Endothelial cell of umbilical vein (primary cell): ENCODE measurements at regions not wholly inside any gene's neighbourhood (a gene's known extent, or its start where the extent isn't known, plus 50 kb on each side); places are given as distances from the start of the nearest gene placed in this dataset.
A peak's percentile ranks its signal among the peaks of the same experiment; 100 is the strongest.
"Not testable (repeated sequence)": the region's sequence is repeated elsewhere in the genome, so short reads cannot be mapped to it uniquely, and the experiment has no call there.

Experiments
- BruUV-seq: library from RNA; stranded (reverse); fragments of 400-500 nt; replicated peaks from 2 replicates; lab custom pipeline; 2021; lab: Mats Ljungman, UMichigan
- CTCF ChIA-PET: fragments of 300-600, 350-600 bp; sonication (Branson Sonifier 250); formaldehyde crosslinking; loops from one replicate; lab custom pipeline; 2021; ENCODE audit warnings: antibody characterized with exemption, inconsistent platforms; lab: Charles Lee
- POLR2A ChIA-PET: fragments of 300-600, 350-600 bp; sonication (Branson Sonifier 250); formaldehyde crosslinking; loops from one replicate; lab custom pipeline; 2021; ENCODE audit warnings: antibody characterized with exemption, inconsistent platforms; lab: Charles Lee
- DNase-seq: peaks from one replicate; pipeline ENCODE4 v3.0.0-alpha.2; 2011; ENCODE audit warnings: low read depth, low spot score
- FAIRE-seq: peaks from 2 replicates; lab custom pipeline; 2011; peaks lifted over from hg19 to GRCh38; lab: Jason Lieb, UNC
- H2AFZ ChIP-seq: 2 replicates; pipeline ENCODE4 v1.6.0; 2012; ENCODE audit warnings: low read depth, low read length, control low read depth, inconsistent platforms
- H3K27ac ChIP-seq: 2 replicates; pipeline ENCODE4 v1.5.1; 2011; ENCODE audit warnings: low read depth, mild to moderate bottlenecking, control low read depth, low read length, moderate library complexity; ENCODE audit not compliant: insufficient read depth
- H3K27me3 ChIP-seq, 2 experiments: 2 replicates each; pipeline versions ENCODE4 v1.6.0 to v1.6.1; 2011; ENCODE audit warnings: low read length in 2 of 2, mixed read lengths in 1 of 2; ENCODE audit not compliant: control insufficient read depth in 2 of 2, insufficient read depth in 2 of 2
- H3K36me3 ChIP-seq, 2 experiments: 2 replicates in 1 of 2; 3 replicates in 1 of 2; pipeline ENCODE4 v1.5.1; 2011; ENCODE audit warnings: low read length in 2 of 2, mild to moderate bottlenecking in 1 of 2, moderate library complexity in 1 of 2; ENCODE audit not compliant: control insufficient read depth in 2 of 2, insufficient read depth in 2 of 2; ENCODE audit errors: extremely low read depth in 1 of 2
- H3K4me1 ChIP-seq: 3 replicates; pipeline ENCODE4 v1.5.1; 2011; ENCODE audit warnings: mild to moderate bottlenecking, low read length; ENCODE audit not compliant: control insufficient read depth, insufficient read depth; ENCODE audit errors: extremely low read depth
- H3K4me2 ChIP-seq: 2 replicates; pipeline ENCODE4 v1.6.1; 2011; ENCODE audit warnings: low read length, control low read depth, mixed read lengths; ENCODE audit not compliant: insufficient read depth
- H3K4me3 ChIP-seq, 3 experiments: fragments of 200-600 bp in 1 of 3; sonication (generic), shearing (Covaris generic) in 1 of 3; replicated peaks in 1 of 3; 2 replicates each; pipeline ENCODE4 v1.5.1; 2011 to 2016; ENCODE audit warnings: control low read depth in 3 of 3, low read length in 3 of 3, mild to moderate bottlenecking in 2 of 3, inconsistent platforms in 1 of 3, low read depth in 1 of 3, moderate library complexity in 1 of 3; ENCODE audit not compliant: insufficient read depth in 1 of 3
- H3K79me2 ChIP-seq: 2 replicates; pipeline ENCODE4 v1.6.0; 2012; ENCODE audit warnings: low read length, inconsistent platforms; ENCODE audit not compliant: control insufficient read depth, insufficient read depth
- H3K9ac ChIP-seq: replicated peaks from 2 replicates; pipeline ENCODE3; 2011; ENCODE audit warnings: low read length, control low read depth; ENCODE audit not compliant: insufficient read depth; ENCODE audit errors: extremely low read depth
- H3K9me1 ChIP-seq: replicated peaks from 3 replicates; pipeline ENCODE4 v1.6.0; 2011; ENCODE audit warnings: mild to moderate bottlenecking, low read length; ENCODE audit not compliant: control insufficient read depth, insufficient read depth; ENCODE audit errors: extremely low read depth
- H3K9me3 ChIP-seq: replicated peaks from 2 replicates; pipeline ENCODE4 v1.5.1; 2012; ENCODE audit warnings: low read length, inconsistent platforms; ENCODE audit not compliant: control insufficient read depth, insufficient read depth
- H4K20me1 ChIP-seq: replicated peaks from 2 replicates; pipeline ENCODE3; 2011; ENCODE audit warnings: mild to moderate bottlenecking, low read length; ENCODE audit not compliant: control insufficient read depth, insufficient read depth; ENCODE audit errors: extremely low read depth
- dilution Hi-C: fragments of 300-500 bp; cut with MboI; formaldehyde crosslinking; loops from one replicate; pipeline ENCODE4 v1.15.0; 2019; ENCODE audit warnings: low sequenced_read_pairs; ENCODE audit not compliant: extremely low pct_ligation_motif_present
- intact Hi-C: fragments of 100-400 bp; cut with micrococcal nuclease; formaldehyde crosslinking; loops from one replicate; pipeline ENCODE4 v1.10.0; 2022

- H3K4me3 ChIP-seq, H3K36me3 ChIP-seq, H3K9ac ChIP-seq, H3K9me1 ChIP-seq, H3K4me1 ChIP-seq, H2AFZ ChIP-seq, H3K4me2 ChIP-seq, H4K20me1 ChIP-seq, H3K27ac ChIP-seq, H3K27me3 ChIP-seq, intact Hi-C loops, H3K79me2 ChIP-seq, BruUV-seq, DNase-seq, POLR2A ChIA-PET, FAIRE-seq, dilution Hi-C loops, CTCF ChIA-PET: not testable (repeated sequence)
- H3K9me3 ChIP-seq, result peaks cover 29% of the 10 kb centered on the region
Measured at GRCh38 chr21:9013502-9014242, 1507.7 kb upstream of the TPTE start.

- H3K79me2 ChIP-seq, DNase-seq, FAIRE-seq, H3K4me1 ChIP-seq, H3K9ac ChIP-seq, H2AFZ ChIP-seq, intact Hi-C loops, dilution Hi-C loops, H3K4me2 ChIP-seq, H4K20me1 ChIP-seq, H3K27me3 ChIP-seq, POLR2A ChIA-PET, CTCF ChIA-PET, H3K9me1 ChIP-seq, H3K27ac ChIP-seq, H3K36me3 ChIP-seq, BruUV-seq, H3K4me3 ChIP-seq: not testable (repeated sequence)
- H3K9me3 ChIP-seq, result peaks cover 25% of the 10 kb centered on the region
Measured at GRCh38 chr21:9014243-9014734, 1507.1 kb upstream of the TPTE start.

GRCh38 chr21:9015483-9016197, 1505.7 kb upstream of the TPTE start:
- H3K4me3 ChIP-seq, CTCF ChIA-PET, intact Hi-C loops, H3K9ac ChIP-seq, H3K9me1 ChIP-seq, H4K20me1 ChIP-seq, POLR2A ChIA-PET, FAIRE-seq, H3K79me2 ChIP-seq, H3K27ac ChIP-seq, dilution Hi-C loops, BruUV-seq, H3K27me3 ChIP-seq, H2AFZ ChIP-seq, H3K36me3 ChIP-seq, H3K4me2 ChIP-seq, H3K4me1 ChIP-seq: not testable (repeated sequence)
- H3K9me3 ChIP-seq, result peaks cover 19% of the 10 kb centered on the region
- DNase-seq, result peak; percentile 17

GRCh38 chr21:9017206-9017605, 1504.2 kb upstream of the TPTE start:
- H4K20me1 ChIP-seq, H3K4me3 ChIP-seq, intact Hi-C loops, H3K9me1 ChIP-seq, BruUV-seq, H2AFZ ChIP-seq, CTCF ChIA-PET, FAIRE-seq, H3K27ac ChIP-seq, H3K36me3 ChIP-seq, H3K79me2 ChIP-seq, H3K4me1 ChIP-seq, dilution Hi-C loops, H3K9ac ChIP-seq, POLR2A ChIA-PET, H3K27me3 ChIP-seq, H3K4me2 ChIP-seq, DNase-seq: not testable (repeated sequence)
- peaks cover 13% of the 10 kb centered on the region for H3K9me3 ChIP-seq
